Activated CD4-positive, CD25-positive, alpha-beta regulatory T cell treated with anti-CD3 and anti-CD28 coated beads, Interleukin-2, amount 50 U/mL, for 72 hours (primary cell): ENCODE measurements at regions not wholly inside any gene's neighbourhood (a gene's known extent, or its start where the extent isn't known, plus 50 kb on each side); places are given as distances from the start of the nearest gene placed in this dataset.

Experiments
- DNase-seq: peaks from one replicate; pipeline ENCODE4 v3.0.0; 2021

DNA sequence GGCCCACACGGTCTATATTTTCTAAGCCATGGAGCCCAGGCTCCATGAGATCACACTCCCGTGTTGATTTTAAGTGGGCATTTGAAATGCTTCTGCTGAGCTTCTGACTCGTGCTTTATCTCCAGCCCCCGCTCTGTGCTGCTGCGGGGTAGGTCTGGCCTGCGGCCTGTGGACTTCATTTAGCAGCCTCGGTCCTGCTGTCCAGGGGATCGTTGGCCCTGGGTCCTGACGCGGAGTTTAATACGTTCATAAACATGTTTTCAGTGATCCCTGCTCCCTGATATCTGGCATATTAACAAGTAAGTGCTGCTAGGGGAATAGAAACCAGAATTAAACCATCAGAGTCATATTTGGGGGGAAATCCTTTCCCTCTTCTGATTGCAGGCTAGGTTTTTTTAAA is 540.3 kb upstream of the MGMT start:
- DNase-seq: no peak

DNA sequence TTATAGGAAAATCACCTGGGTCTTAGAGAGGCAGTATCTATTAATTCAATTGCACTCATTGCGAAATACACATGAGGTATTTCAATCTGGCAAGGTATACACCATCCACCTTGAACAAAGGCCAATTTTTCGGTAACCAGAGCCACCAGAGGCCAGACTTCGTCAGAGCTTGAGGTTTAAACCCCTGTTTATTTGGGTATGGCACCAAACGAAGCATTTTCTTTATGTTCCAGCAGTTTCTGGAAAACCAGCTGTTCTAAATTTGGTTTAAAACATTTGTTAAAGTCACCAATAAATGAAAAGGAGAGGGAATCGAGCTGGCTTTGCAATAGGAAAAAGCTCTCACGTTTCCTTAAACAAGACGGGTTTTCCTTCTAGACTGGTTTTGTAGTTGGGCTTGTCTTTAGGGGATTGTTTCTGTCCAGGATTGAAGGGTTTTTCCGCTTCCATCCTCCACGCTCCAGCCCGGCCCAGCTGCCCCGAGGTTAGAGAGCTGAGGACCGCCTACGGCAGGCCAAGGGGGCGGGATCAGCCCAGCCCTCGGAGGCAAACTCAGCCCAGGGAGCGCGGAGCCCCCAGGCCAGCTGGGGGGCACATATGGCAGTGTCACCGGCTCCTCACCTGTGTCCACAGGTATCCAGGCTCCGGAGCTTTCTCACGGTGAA is 539.4 kb upstream of the MGMT start:
- DNase-seq: no peak

DNA sequence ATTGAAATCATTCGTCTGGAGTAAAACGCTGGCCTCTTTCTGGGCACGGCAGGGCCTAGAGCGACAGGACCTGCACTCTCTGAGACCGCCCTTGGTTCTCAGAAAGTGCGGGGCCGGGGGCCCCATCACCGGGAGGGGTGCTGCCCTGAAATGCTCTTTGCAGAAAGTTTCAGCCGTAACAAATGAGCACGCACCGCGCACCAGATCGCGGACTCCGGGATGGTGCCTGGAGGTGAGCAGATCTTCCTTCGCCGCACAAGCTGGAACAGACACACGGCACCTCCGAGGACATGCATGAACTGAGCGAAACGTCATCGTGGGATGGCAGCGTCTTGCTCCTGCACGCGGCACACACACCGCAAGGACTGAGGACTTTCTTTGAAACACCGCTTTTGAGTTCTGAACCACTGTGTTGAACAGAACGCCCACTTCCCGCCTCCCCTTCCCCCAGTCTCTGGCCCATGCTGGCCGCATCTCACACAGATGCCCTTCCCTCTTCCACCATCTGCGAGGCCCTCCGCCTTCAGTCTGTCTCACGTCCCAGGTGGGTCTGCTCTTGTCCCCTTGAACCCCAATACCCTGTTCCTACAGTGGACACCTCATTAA is 538.7 kb upstream of the MGMT start:
- DNase-seq: no peak

DNA sequence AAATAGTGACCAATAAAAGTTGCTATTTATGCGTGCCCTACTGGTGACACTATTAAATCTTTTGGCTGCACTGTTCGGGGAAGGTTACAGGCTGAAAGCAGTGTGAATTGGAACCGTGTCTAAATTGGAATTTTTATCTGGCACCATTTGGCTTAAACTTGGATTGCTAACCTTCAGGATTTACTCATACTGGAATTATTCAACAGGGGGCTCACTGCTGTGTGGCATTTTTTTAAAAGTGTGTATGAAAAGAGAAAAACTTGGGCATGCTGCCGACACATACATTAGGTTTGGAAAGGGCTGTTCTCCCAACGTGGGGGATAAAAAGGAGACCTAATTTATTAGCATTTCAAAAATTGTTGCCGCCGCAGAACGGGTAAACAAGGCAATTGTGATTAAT is 537.9 kb upstream of the MGMT start:
- no peak for DNase-seq

DNA sequence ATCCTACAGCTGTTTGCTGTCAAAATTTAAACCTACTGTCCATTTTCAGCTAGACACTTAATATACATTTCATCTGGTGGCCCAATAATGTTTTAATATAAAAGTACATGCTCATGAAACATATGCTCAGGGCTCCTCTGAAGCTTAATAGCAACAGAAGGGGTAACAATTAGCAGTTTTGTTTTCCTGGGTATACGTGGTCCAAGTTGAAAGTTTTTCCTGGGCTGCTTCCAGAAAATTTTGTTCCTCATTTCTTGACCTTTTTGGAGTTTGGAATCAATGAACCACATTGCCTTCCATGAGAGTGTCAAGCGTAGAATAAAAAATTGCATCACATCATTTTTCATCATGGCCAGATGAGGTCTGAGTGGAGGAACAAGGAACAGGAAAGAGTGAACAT is 537.3 kb upstream of the MGMT start:
- DNase-seq: no peak

DNA sequence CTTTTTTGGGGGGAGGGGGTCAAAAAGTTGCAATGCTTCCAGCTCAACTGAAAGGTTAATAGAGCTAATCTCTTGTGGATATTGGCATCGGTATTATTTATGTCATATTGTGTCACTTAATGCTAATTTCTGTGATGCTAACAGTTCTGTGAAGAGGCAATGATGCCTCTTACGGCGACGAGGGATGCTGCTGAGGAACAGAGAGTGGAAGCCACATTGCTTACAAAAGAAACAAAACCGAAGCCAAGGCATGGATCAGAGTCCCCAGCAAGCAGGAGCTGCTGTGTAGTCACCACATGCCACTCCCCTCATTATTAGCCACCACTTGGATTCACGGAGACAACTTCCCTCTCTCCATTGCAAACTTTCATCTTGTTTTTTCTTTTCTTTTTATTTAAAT is 536.5 kb upstream of the MGMT start:
- DNase-seq: no peak

DNA sequence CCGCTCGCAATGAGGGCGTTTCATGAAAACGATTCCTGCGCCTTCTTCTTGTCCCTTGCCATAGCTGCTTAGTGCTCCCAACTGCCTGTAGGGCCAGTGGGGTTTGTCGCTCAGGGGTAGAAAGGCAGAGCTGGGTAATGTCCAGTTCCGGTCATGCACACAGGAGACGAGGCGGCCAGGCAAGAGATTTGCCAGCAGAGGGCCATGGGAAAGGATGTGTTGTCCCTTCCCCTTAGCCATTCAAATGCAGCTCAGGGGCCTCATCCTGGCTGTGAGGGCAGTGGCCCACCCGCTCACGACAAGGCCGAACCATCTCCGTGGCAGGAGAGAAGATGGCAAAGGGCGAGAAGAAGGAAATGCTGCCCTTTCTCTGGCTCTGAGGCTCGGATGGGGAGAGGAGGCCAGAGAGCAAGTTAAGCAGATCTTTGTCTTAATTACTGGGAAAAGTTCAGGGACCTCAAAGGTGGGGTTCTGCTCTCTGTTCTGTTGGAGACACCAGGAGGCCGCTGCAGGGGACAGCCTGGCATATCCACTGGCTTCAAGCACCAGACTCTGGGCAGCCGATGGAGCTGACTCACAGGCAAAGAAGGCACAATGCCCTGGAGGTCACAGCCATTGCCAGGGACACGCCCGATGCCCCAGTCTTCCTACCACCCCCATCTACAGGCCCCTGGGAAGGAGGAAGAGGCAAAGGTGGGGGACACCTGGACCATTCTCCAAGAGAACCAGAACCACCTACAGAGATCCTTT is 534.8 kb upstream of the MGMT start:
- no peak for DNase-seq

DNA sequence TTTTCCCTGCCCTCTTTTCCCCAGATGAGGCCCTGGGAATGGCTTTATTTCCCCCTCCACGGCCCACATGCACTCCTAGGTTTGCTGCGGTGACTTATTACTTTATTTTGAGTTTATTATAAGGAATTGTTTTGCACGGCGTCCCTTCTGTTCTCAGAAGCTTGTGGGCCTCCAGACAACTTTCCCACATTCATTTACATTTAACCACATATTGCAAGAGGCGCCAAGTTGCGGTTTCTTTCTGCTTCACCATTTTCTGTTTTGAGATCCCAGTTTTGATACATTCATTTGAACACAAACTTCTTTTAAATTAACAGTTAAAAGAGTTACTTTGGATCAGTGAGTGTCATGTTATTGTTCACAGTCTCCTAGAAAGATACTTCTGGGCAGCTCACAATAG is 532.5 kb upstream of the MGMT start:
- no peak for DNase-seq

DNA sequence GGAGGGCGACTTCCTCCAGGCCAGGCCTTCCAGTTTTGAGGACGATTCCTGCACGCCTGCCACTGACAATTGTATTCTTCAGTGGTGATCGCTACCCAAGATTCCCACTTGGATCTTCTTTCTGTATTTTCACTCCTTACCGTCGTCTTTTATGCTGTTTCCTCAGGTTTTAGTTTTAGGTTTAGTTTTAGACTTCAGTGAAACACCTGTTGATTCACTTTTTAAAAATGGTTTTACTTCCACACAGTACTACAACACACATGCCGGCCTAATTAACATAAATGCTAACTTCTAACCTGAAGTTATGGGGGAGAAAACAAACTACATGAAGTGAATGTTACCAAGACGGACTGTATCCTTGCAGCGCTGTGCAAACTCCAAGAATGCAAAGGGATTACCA is 530.6 kb upstream of the MGMT start:
- no peak for DNase-seq

DNA sequence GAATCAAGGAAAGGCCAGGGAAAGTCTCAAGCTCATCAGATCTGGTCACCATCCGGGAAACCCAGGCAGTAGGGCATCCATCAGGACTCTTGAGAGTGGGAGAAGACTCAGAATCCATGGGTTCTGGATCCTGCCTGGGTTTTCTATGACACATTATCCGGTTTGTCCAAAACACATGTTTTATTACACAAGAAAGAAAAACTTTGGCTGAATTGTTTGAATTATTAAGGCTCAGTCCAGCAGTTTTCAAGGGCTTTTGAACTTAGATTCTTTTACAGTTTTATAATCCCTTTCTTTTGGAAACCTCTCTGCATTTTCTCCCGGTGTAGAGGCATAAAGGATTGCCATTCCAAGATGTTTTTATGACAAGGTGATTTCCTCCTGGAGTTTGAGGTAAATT is 528.5 kb upstream of the MGMT start:
- no peak for DNase-seq

DNA sequence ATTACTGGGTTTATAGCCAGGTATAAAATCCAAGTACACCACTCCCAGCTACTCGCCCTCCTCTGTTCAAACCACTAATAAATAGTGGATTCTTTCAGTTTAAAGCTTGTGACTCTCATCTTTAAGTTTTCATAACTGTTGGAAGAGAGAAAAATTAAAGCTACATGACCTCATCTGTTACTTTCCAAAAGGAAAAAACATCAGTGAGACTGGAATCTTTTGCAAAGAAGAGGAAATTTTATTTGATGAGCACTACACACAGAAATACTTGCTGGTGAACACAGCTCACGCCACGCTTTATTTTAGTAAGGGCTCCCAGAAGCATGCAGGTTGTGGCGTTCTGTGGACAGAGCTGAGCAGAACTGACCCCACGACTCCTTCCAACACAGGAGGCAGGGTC is 527.0 kb upstream of the MGMT start:
- DNase-seq: no peak

DNA sequence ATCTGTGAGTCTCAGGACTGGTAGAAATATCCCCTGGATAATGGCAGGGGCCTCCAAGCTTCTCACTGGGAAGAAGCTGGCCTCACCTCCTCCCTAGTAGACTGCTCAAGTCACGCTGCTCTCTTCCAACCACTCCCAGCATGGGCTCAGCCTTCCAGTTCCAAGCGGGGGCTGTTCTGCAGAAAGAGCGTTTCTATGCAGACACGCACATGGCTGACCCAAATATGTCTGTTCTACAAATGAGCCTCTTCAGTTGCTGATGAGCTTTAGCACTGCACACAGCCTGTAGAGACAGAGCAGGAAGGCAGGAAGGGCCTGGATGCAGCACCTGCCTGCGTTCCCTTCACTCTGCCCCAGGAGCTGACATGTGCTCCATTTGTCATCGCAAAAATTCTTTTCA is 523.9 kb upstream of the MGMT start:
- DNase-seq: no peak

DNA sequence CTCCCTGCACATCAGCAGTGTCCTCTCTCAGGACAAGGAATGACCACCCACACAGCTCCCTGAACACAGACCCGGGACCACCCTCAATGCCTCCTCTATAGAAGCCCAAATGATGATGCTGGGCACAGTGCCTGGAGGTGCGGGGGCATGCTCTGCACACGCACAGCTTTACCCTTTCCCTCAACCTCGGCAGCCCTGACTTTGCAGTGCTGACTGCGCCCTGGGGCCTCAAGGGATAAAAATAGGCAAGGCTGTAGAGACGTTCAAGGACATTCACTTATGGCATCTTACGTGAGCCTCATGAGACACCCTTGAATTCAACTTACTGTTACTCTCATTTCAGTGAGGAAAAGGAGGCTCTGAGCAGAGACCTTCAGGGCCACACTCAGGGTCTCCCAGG is 521.6 kb upstream of the MGMT start:
- no peak for DNase-seq

DNA sequence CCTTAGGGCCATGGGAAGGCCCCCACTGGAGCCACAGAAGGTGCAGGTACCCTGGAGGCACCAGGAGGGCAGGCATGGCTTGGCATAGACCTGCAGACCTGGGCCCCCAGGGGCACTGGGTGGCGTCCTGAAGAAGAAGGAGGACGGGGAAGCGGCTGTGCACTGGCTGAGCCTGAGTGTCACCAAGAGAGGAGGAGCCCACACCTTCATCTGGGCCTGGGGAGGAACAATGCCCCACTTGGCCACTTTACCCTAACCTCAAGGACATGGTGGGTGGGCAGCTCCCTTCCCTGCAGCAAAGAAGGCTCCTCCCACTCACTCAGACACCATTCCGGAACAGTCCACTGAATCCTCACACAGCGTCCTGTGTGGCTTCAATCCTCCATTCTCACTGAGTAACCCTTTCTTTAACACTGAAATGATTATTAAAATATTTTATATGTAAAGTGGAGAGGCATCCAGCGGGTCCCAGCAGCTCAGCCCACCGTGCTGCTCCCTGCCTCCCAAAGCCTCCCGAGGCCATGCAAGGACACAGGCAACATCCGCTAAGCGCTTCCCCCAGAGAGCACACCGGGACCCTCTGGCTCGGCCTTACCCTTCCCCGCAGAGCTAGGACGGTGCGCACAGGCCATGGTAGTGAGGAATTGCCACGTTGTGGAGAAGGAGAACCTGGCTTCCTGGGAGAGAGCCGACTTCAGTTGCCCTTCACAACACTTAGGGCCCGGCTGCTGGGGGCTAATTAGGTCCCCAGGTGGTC is 516.7 kb upstream of the MGMT start:
- DNase-seq: no peak

DNA sequence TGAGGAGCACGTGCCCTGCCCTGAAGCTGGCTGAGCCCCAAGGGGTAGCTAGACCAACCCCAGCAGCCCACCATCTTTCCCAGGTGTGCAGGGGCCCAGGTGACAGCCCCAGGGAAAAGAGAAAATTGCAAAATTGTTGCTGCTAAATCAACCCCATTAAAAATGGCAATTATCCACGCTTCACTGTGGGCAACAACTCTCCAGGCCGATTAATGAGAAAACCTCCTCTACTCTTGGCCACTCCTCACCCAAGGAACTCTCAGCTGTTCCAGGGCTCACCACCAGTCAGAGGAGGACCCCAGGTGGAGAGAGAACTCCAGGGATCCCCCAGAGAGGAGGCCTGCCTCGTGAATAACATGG is 516.1 kb upstream of the MGMT start:
- DNase-seq: no peak

DNA sequence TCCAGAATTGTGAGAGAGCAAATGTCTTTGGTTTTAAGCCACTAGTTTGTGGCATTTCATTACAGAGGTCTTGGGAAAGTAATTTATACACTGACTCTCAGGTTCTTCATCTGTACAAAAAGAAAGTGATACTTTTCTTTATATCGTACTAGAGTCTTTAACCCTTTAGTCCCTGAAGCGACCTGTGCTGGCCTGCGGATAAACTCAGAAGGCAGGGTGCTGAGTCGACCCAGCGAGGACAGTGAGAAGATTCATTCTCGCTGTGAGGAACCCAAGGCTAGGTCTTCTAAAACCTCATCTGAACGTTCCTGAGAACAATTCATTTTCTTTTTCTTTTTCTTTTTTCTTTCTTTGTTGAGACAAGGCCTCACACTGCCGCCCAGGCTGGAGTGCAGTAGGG is 514.2 kb upstream of the MGMT start:
- no peak for DNase-seq

DNA sequence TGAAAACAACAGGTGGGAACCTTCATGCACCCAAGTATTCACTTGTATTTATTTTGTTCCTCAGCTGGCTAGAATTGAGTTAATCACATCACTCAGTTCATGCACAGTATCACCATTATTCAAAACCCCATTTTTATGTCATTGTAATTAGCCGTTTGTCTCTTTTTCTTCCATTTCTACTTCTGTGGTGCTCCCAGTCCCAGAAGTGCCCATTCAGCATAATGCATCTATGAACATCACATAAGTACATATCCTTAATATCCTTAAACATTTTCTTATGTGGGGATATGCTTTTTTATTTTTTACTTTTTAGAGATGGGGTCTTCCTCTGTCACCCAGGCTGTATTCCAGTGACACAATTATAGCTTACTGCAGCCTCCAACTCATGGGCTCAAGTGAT is 510.9 kb upstream of the MGMT start:
- no peak for DNase-seq

DNA sequence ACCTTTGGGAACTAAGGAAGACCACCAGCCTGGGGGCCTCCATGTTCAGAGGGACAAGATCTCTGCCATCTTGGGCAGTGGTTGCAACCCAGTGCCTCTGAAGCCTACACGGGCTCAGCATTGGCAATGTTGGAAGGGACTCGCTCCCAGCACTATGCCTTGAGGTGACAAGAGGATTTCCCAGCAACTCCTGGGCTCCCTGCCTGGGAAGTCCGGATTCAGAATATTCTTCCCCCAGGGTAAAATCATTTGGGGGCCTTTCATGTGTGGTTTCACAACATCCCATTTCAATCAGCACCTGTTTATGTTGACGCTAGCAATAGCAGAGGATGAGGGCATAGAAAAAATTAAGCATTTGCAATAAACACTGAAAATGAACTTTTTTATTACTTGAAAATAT is 509.8 kb upstream of the MGMT start:
- no peak for DNase-seq

DNA sequence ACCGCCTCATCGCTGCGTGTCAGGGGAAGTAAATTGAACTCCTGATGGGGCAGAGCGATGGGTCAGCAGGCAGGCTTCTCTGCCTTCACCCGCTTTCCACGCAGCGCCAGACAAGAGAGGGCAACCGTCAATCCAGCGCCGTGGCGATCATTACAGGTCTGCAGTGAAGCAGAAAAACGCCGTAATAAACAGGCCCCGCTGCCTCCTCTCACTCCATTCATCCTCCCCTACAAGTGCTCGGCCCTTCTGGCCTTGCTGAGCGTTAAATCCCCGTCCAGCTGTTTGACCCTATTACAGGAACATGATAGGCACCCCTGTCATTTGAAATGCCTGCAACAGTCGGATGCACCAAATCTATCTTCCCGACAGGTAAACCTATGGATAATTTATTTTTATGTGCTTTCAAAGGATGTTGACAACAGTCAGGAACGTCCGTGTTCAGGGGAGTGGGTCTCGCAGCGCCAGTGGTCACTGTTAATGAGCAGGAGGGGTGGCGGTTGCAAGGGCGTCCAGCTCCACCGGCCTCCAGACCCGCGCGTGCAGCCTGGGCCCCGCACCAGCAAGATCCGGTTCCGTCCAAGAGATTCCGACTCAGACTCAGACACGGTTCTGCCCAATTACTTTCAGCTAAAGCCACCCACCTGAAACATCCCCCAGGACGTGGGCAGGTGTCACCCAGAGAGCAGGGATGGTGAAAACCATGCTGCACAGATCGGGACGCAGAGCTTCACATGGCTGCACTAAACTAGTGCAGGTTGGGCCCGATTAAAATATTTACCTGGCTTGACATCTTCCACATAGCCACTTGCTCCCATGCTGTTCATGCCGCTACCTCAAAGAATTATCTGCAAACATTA is 508.0 kb upstream of the MGMT start:
- no peak for DNase-seq

DNA sequence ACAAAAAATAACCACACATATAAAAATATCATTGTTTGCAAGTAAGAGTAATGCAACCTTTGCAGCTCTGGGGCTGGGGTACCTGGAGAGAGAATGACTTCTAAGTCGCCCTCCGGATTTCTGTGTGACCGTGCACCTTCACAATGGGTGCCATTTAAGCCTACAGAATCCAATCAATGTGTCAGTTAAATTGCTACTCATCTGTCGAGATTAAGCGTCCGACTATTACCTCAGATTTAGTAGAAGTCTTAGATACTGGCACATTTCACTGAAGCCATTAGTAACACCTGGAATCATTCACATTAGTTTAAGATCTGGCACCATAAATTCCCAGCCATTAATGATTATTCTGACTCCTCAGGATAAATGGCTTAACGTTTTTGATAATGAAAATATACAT is 507.3 kb upstream of the MGMT start:
- DNase-seq: no peak

DNA sequence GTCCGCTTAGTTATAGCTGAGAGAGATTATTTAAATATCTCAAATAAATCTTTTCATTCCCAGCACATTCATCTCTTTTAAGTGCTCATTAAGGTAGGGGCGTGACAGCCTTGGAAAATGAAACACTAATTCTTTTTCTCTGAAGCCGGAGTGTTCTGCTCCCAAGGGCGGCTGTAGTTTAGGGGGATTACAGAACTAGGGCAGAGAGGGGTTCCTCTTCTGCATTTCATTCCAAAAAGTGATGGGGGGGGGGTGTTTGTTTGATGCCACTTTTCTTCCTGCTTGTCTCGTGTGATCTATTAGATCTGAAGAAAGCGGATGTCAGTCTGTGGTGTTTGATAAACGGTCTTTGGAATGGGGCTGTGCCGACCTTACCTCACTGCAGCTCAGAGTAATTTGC is 506.5 kb upstream of the MGMT start:
- no peak for DNase-seq

DNA sequence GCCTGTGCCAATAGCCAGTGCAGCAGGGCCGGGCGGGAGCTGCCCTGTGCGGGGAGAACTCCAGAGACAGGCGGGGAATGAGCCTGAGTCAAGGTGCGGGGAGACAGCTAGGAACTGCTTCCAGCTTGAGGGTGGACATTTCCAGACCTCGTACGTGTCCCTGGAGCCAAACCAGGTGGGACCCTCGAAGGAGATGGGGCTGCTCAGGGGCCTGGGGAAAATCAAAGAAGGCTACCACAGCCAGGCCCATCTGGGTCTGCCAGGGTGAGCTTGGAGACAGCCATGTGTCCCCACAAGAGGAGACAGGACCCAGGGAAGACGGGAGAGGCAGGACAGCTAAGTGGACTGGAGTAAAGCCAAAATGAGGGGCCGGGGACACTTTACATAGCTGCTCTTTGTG is 504.9 kb upstream of the MGMT start:
- no peak for DNase-seq
